Gastroesophageal sphincter (tissue), 4 donors: ENCODE measurements at regions not wholly inside any gene's neighbourhood (a gene's known extent, or its start where the extent isn't known, plus 50 kb on each side); places are given as distances from the start of the nearest gene placed in this dataset.
"Not testable (repeated sequence)": the region's sequence is repeated elsewhere in the genome, so short reads cannot be mapped to it uniquely, and the experiment has no call there.

Source experiments
- ATAC-seq: fragments of 150-250 bp; one replicate; pipeline ENCODE4 v1.9.1; 2016; ENCODE audit warnings: mild to moderate bottlenecking, moderate library complexity
- H3K27ac ChIP-seq, 4 donors: fragments of 200-600 bp; sonication (generic) in 3 of 4; 1 replicate in 3 of 4; 2 replicates in 1 of 4; pipeline ENCODE4 v1.5.1; 2016 to 2019
- H3K27me3 ChIP-seq: fragments of 200-600 bp; sonication (generic); one replicate; pipeline ENCODE4 v1.5.1; 2019
- H3K36me3 ChIP-seq, 2 donors: fragments of 200-600 bp; sonication (generic); one replicate each; pipeline ENCODE4 v1.5.1; 2019; ENCODE audit warnings: control low read depth in 1 of 2
- H3K4me1 ChIP-seq, 3 donors: fragments of 200-600 bp; sonication (generic); 1 replicate in 2 of 3; 2 replicates in 1 of 3; pipeline ENCODE4 v1.5.1; 2016 to 2019; ENCODE audit warnings: control low read depth in 2 of 3
- H3K4me3 ChIP-seq, 2 donors: fragments of 200-600 bp; sonication (generic); one replicate each; pipeline ENCODE4 v1.5.1; 2019; ENCODE audit warnings: mild to moderate bottlenecking in 1 of 2, moderate library complexity in 1 of 2
- H3K9me3 ChIP-seq, 3 donors: fragments of 200-600 bp; sonication (generic); one replicate each; pipeline ENCODE4 v1.5.1; 2017 to 2019; ENCODE audit warnings: control low read depth in 2 of 3
- CTCF ChIP-seq, 4 experiments: fragments of 200-600 bp in 2 of 4; fragments of 450-650 bp in 2 of 4; sonication (generic) in 1 of 4; IDR thresholded peaks; one replicate each; pipeline ENCODE4 v1.5.1; 2017 to 2019; ENCODE audit warnings: antibody characterized with exemption in 4 of 4, mild to moderate bottlenecking in 2 of 4, moderate library complexity in 2 of 4
- EP300 ChIP-seq: sonication (generic); formaldehyde crosslinking; IDR thresholded peaks from one replicate; pipeline ENCODE4 v1.6.1; 2017; ENCODE audit warnings: antibody characterized with exemption, mild to moderate bottlenecking
- POLR2A ChIP-seq, 2 donors: fragments of 450-650 bp; IDR thresholded peaks; one replicate each; pipeline ENCODE4 v1.6.1; 2017; ENCODE audit warnings: antibody characterized with exemption in 2 of 2, mild to moderate bottlenecking in 2 of 2, moderate library complexity in 1 of 2
- POLR2AphosphoS5 ChIP-seq: sonication (generic); formaldehyde crosslinking; IDR thresholded peaks from one replicate; pipeline ENCODE4 v1.6.1; 2017; ENCODE audit warnings: antibody characterized with exemption
- WGBS, 2 donors: methylation state at CpG; one replicate each; pipeline ENCODE4 v1.1.5; 2018; ENCODE audit warnings: low coverage in 1 of 2; 5-methylcytosine and 5-hydroxymethylcytosine counted together

- Histone ChIP-seq H3K27me3 (no peaks in the 10 kb centered on the region), H3K9me3 (no peaks in the 10 kb centered on the region), H3K36me3 (no peaks in the 10 kb centered on the region), H3K27ac (no peak overlapping the region), H3K4me3 (no peak overlapping the region), H3K4me1 (no peaks in the 10 kb centered on the region)
- TF ChIP-seq EP300 (no peak), POLR2A (IDR thresholded peaks at IDR 0.05) (no peak), CTCF (IDR thresholded peaks at IDR 0.05) (no peak), POLR2AphosphoS5 (no peak)
- 34 to 40% methylated on average over 4 of the region's 4 CpGs for WGBS, 2 donors
- no peak for ATAC-seq
These were observed 1629.2 kb downstream of the CDH8 start for GRCh38 chr16:60407034-60407433.

GRCh38 chr16:60405286-60405685 is 1631.0 kb downstream of the CDH8 start:
- 26 to 45% methylated on average over 2 of the region's 2 CpGs for WGBS, 2 donors
- no peaks in the 10 kb centered on the region for H3K9me3 ChIP-seq
- H3K27ac ChIP-seq = no peak overlapping the region
- no peaks in the 10 kb centered on the region for H3K36me3 ChIP-seq
- no peaks in the 10 kb centered on the region for H3K4me1 ChIP-seq
- no peaks in the 10 kb centered on the region for H3K27me3 ChIP-seq
- no peak for ATAC-seq
- TF ChIP-seq POLR2AphosphoS5 (no peak), EP300 (no peak), POLR2A (IDR thresholded peaks at IDR 0.05) (no peak), CTCF (IDR thresholded peaks at IDR 0.05) (no peak)
- H3K4me3 ChIP-seq = no peak overlapping the region

GRCh38 chr16:60404401-60404800 is 1631.8 kb downstream of the CDH8 start:
- H3K27ac ChIP-seq = no peak overlapping the region
- no peak for TF ChIP-seq EP300
- no peak for TF ChIP-seq CTCF (IDR thresholded peaks at IDR 0.05)
- TF ChIP-seq POLR2AphosphoS5 = no peak
- no peak for TF ChIP-seq POLR2A (IDR thresholded peaks at IDR 0.05)
- H3K9me3 ChIP-seq = no peaks in the 10 kb centered on the region
- H3K27me3 ChIP-seq = no peaks in the 10 kb centered on the region
- no peaks in the 10 kb centered on the region for H3K36me3 ChIP-seq
- H3K4me3 ChIP-seq = no peak overlapping the region
- no peak for ATAC-seq
- WGBS, 2 donors = 53 to 71% methylated on average over 2 to 3 of the region's 3 CpGs
- no peaks in the 10 kb centered on the region for H3K4me1 ChIP-seq

- 96 to 100% methylated on average over 1 to 4 of the region's 9 CpGs for WGBS, 2 donors
- not testable (repeated sequence) for H3K27ac ChIP-seq, H3K4me1 ChIP-seq, H3K9me3 ChIP-seq, H3K4me3 ChIP-seq, H3K36me3 ChIP-seq, ATAC-seq, H3K27me3 ChIP-seq
These were observed 1633.3 kb downstream of the CDH8 start for GRCh38 chr16:60402941-60403340.

GRCh38 chr16:60392380-60392779 is 1643.9 kb downstream of the CDH8 start:
- no peak overlapping the region for H3K27ac ChIP-seq
- H3K4me1 ChIP-seq = no peaks in the 10 kb centered on the region
- no peak overlapping the region for H3K4me3 ChIP-seq
- TF ChIP-seq POLR2AphosphoS5 = no peak
- TF ChIP-seq EP300 = no peak
- TF ChIP-seq CTCF (IDR thresholded peaks at IDR 0.05) = no peak
- no peak for TF ChIP-seq POLR2A (IDR thresholded peaks at IDR 0.05)
- no peaks in the 10 kb centered on the region for H3K36me3 ChIP-seq
- no peak for ATAC-seq
- H3K27me3 ChIP-seq = no peaks in the 10 kb centered on the region
- 66 to 75% methylated on average over 1 to 4 of the region's 4 CpGs for WGBS, 2 donors
- no peaks in the 10 kb centered on the region for H3K9me3 ChIP-seq

GRCh38 chr16:60371591-60371990 is 1637.5 kb upstream of the GOT2 start:
- ATAC-seq = no peak
- no peak overlapping the region for H3K4me3 ChIP-seq
- H3K27ac ChIP-seq = no peak overlapping the region
- H3K36me3 ChIP-seq = no peaks in the 10 kb centered on the region
- no peaks in the 10 kb centered on the region for H3K4me1 ChIP-seq
- no peak for TF ChIP-seq EP300
- no peak for TF ChIP-seq POLR2AphosphoS5
- 80 to 100% methylated on average over 1 of the region's 2 CpGs for WGBS, 2 donors
- H3K27me3 ChIP-seq = no peaks in the 10 kb centered on the region
- H3K9me3 ChIP-seq = no peaks in the 10 kb centered on the region
